ENCODE measurements at regions not wholly inside any gene's neighbourhood (a gene's known extent, or its start where the extent isn't known, plus 50 kb on each side); places are given as distances from the start of the nearest gene placed in this dataset.
"Not testable (repeated sequence)": the region's sequence is repeated elsewhere in the genome, so short reads cannot be mapped to it uniquely, and the experiment has no call there.

GRCh38 chr2:122352151-122352550 lies 596.7 kb downstream of the TSN start:
- TF ChIP-seq CTCF (IDR thresholded peaks at IDR 0.05 in 2 of 3, conservative IDR thresholded peaks at IDR 0.05 in 1 of 3; ENCODE audit: insufficient read depth in 2 of 3, low read depth in 1 of 3, low read length in 3 of 3); NR4A1 (CRISPR knock-in tag; IDR thresholded peaks at IDR 0.05); NR4A1 (tag; IDR thresholded peaks at IDR 0.05); PHF20 (IDR thresholded peaks at IDR 0.05; ENCODE audit: partially characterized antibody); POLR2B (IDR thresholded peaks at IDR 0.05; ENCODE audit: low read depth, partially characterized antibody); USF1 (CRISPR knock-in tag; IDR thresholded peaks at IDR 0.05); SPI1 (IDR thresholded peaks at IDR 0.05; ENCODE audit: borderline replicate concordance, low read depth, low read length); TSC22D4 (tag; IDR thresholded peaks at IDR 0.05): not testable (repeated sequence)
